GM23338 (cell line): ENCODE measurements at regions not wholly inside any gene's neighbourhood (a gene's known extent, or its start where the extent isn't known, plus 50 kb on each side); places are given as distances from the start of the nearest gene placed in this dataset.

Source experiments
- CREB1 ChIP-seq: fragments of 250-450 bp; sonication (Bioruptor Pico); IDR thresholded peaks from 2 replicates; pipeline ENCODE4 v1.5.0; 2020; ENCODE audit warnings: low read depth, mild to moderate bottlenecking, moderate library complexity
- EZH2 ChIP-seq: fragments of 200-600 bp; sonication (generic); IDR thresholded peaks from one replicate; pipeline ENCODE4 v1.8.0; 2017; ENCODE audit warnings: antibody characterized with exemption, mild to moderate bottlenecking, low read depth; ENCODE audit not compliant: unreplicated experiment
- EZH2phosphoT487 ChIP-seq: fragments of 200-600 bp; sonication (generic); IDR thresholded peaks from one replicate; pipeline ENCODE4 v1.8.1; 2018; ENCODE audit warnings: antibody characterized with exemption; ENCODE audit not compliant: unreplicated experiment
- JUNB ChIP-seq: IDR thresholded peaks from one replicate; pipeline ENCODE4 v1.6.1; 2016; ENCODE audit warnings: antibody characterized with exemption; ENCODE audit not compliant: unreplicated experiment
- POLR2AphosphoS5 ChIP-seq: IDR thresholded peaks from 2 replicates; pipeline ENCODE4 v1.6.1; 2016; ENCODE audit warnings: antibody characterized with exemption, low read depth
- STAT1 ChIP-seq: IDR thresholded peaks from one replicate; pipeline ENCODE4 v1.6.1; 2016; ENCODE audit warnings: antibody characterized with exemption; ENCODE audit not compliant: unreplicated experiment
- ZNF331 ChIP-seq: fragments of 250-450 bp; sonication (Bioruptor Pico); IDR thresholded peaks from 2 replicates; pipeline ENCODE4 v1.5.0; 2020; ENCODE audit warnings: low read depth, mild to moderate bottlenecking, moderate library complexity
- TF ChIP-seq, protein P1 (sequence below), 2 experiments: fragments of 200-600 bp in 1 of 2; sonication (generic) in 1 of 2; conservative IDR thresholded peaks; 2 replicates each; pipeline versions ENCODE4 v1.5.1 to v1.6.1; 2016 to 2017; ENCODE audit warnings: antibody characterized with exemption in 2 of 2, low read depth in 2 of 2, mild to moderate bottlenecking in 2 of 2, moderate library complexity in 1 of 2
- TF ChIP-seq, protein P2 (sequence below): IDR thresholded peaks from one replicate; pipeline ENCODE4 v1.6.1; 2018; ENCODE audit warnings: antibody characterized with exemption; ENCODE audit not compliant: unreplicated experiment
- TF ChIP-seq, protein P3 (sequence below): IDR thresholded peaks from 2 replicates; pipeline ENCODE4 v1.6.1; 2016; ENCODE audit warnings: antibody characterized with exemption
- TF ChIP-seq, protein P4 (sequence below): fragments of 250-450 bp; sonication (Bioruptor Pico); IDR thresholded peaks from 2 replicates; pipeline ENCODE4 v1.5.0; 2020; ENCODE audit warnings: mild to moderate bottlenecking, moderate library complexity

DNA sequence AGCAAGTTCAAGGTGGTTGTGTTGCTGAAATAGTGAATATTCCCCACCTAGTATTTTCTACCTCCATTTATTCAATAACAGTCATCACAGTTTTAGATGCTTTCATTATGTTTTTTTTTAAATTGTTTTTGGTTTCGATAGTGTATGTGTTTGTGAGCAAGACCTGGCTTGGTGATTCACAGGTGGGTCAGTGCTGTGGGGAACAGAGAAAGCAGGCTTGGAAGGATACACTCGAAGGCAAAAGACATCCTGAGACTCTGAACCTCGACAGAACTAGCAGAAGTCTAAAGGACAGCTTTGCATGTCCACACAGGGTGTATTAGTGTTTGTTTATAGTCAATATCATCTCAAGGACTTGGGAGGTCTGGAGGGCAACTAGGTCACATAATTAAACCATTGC lies 551.5 kb downstream of the RIT2 start:
- TF ChIP-seq, protein P1, sequence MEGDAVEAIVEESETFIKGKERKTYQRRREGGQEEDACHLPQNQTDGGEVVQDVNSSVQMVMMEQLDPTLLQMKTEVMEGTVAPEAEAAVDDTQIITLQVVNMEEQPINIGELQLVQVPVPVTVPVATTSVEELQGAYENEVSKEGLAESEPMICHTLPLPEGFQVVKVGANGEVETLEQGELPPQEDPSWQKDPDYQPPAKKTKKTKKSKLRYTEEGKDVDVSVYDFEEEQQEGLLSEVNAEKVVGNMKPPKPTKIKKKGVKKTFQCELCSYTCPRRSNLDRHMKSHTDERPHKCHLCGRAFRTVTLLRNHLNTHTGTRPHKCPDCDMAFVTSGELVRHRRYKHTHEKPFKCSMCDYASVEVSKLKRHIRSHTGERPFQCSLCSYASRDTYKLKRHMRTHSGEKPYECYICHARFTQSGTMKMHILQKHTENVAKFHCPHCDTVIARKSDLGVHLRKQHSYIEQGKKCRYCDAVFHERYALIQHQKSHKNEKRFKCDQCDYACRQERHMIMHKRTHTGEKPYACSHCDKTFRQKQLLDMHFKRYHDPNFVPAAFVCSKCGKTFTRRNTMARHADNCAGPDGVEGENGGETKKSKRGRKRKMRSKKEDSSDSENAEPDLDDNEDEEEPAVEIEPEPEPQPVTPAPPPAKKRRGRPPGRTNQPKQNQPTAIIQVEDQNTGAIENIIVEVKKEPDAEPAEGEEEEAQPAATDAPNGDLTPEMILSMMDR (conservative IDR thresholded peaks at IDR 0.05; ENCODE audit: low read depth in 2 of 2), result no peak
- TF ChIP-seq, protein P2, sequence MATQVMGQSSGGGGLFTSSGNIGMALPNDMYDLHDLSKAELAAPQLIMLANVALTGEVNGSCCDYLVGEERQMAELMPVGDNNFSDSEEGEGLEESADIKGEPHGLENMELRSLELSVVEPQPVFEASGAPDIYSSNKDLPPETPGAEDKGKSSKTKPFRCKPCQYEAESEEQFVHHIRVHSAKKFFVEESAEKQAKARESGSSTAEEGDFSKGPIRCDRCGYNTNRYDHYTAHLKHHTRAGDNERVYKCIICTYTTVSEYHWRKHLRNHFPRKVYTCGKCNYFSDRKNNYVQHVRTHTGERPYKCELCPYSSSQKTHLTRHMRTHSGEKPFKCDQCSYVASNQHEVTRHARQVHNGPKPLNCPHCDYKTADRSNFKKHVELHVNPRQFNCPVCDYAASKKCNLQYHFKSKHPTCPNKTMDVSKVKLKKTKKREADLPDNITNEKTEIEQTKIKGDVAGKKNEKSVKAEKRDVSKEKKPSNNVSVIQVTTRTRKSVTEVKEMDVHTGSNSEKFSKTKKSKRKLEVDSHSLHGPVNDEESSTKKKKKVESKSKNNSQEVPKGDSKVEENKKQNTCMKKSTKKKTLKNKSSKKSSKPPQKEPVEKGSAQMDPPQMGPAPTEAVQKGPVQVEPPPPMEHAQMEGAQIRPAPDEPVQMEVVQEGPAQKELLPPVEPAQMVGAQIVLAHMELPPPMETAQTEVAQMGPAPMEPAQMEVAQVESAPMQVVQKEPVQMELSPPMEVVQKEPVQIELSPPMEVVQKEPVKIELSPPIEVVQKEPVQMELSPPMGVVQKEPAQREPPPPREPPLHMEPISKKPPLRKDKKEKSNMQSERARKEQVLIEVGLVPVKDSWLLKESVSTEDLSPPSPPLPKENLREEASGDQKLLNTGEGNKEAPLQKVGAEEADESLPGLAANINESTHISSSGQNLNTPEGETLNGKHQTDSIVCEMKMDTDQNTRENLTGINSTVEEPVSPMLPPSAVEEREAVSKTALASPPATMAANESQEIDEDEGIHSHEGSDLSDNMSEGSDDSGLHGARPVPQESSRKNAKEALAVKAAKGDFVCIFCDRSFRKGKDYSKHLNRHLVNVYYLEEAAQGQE, result no peak
- TF ChIP-seq EZH2, result no peak
- no peak for TF ChIP-seq EZH2phosphoT487
- TF ChIP-seq POLR2AphosphoS5, result no peak
- TF ChIP-seq JUNB, result no peak
- no peak for TF ChIP-seq CREB1 (CRISPR knock-in tag)
- TF ChIP-seq, protein P3, sequence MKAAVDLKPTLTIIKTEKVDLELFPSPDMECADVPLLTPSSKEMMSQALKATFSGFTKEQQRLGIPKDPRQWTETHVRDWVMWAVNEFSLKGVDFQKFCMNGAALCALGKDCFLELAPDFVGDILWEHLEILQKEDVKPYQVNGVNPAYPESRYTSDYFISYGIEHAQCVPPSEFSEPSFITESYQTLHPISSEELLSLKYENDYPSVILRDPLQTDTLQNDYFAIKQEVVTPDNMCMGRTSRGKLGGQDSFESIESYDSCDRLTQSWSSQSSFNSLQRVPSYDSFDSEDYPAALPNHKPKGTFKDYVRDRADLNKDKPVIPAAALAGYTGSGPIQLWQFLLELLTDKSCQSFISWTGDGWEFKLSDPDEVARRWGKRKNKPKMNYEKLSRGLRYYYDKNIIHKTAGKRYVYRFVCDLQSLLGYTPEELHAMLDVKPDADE, result no peak
- TF ChIP-seq, protein P4, sequence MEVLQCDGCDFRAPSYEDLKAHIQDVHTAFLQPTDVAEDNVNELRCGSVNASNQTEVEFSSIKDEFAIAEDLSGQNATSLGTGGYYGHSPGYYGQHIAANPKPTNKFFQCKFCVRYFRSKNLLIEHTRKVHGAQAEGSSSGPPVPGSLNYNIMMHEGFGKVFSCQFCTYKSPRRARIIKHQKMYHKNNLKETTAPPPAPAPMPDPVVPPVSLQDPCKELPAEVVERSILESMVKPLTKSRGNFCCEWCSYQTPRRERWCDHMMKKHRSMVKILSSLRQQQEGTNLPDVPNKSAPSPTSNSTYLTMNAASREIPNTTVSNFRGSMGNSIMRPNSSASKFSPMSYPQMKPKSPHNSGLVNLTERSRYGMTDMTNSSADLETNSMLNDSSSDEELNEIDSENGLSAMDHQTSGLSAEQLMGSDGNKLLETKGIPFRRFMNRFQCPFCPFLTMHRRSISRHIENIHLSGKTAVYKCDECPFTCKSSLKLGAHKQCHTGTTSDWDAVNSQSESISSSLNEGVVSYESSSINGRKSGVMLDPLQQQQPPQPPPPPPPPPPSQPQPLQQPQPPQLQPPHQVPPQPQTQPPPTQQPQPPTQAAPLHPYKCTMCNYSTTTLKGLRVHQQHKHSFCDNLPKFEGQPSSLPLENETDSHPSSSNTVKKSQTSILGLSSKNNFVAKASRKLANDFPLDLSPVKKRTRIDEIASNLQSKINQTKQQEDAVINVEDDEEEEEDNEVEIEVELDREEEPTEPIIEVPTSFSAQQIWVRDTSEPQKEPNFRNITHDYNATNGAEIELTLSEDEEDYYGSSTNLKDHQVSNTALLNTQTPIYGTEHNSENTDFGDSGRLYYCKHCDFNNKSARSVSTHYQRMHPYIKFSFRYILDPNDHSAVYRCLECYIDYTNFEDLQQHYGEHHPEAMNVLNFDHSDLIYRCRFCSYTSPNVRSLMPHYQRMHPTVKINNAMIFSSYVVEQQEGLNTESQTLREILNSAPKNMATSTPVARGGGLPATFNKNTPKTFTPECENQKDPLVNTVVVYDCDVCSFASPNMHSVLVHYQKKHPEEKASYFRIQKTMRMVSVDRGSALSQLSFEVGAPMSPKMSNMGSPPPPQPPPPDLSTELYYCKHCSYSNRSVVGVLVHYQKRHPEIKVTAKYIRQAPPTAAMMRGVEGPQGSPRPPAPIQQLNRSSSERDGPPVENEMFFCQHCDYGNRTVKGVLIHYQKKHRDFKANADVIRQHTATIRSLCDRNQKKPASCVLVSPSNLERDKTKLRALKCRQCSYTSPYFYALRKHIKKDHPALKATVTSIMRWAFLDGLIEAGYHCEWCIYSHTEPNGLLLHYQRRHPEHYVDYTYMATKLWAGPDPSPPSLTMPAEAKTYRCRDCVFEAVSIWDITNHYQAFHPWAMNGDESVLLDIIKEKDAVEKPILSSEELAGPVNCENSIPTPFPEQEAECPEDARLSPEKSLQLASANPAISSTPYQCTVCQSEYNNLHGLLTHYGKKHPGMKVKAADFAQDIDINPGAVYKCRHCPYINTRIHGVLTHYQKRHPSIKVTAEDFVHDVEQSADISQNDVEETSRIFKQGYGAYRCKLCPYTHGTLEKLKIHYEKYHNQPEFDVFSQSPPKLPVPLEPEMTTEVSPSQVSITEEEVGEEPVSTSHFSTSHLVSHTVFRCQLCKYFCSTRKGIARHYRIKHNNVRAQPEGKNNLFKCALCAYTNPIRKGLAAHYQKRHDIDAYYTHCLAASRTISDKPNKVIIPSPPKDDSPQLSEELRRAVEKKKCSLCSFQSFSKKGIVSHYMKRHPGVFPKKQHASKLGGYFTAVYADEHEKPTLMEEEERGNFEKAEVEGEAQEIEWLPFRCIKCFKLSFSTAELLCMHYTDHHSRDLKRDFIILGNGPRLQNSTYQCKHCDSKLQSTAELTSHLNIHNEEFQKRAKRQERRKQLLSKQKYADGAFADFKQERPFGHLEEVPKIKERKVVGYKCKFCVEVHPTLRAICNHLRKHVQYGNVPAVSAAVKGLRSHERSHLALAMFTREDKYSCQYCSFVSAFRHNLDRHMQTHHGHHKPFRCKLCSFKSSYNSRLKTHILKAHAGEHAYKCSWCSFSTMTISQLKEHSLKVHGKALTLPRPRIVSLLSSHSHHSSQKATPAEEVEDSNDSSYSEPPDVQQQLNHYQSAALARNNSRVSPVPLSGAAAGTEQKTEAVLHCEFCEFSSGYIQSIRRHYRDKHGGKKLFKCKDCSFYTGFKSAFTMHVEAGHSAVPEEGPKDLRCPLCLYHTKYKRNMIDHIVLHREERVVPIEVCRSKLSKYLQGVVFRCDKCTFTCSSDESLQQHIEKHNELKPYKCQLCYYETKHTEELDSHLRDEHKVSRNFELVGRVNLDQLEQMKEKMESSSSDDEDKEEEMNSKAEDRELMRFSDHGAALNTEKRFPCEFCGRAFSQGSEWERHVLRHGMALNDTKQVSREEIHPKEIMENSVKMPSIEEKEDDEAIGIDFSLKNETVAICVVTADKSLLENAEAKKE, result no peak
- no peak for TF ChIP-seq ZNF331 (CRISPR knock-in tag)
- no peak for TF ChIP-seq STAT1
